NCI-H345 treated with DMSO at 0.1 percent for 48 hours (cell line): ENCODE measurements at regions not wholly inside any gene's neighbourhood (a gene's known extent, or its start where the extent isn't known, plus 50 kb on each side); places are given as distances from the start of the nearest gene placed in this dataset.
"Not testable (repeated sequence)": the region's sequence is repeated elsewhere in the genome, so short reads cannot be mapped to it uniquely, and the experiment has no call there.

Experiments used
- DNase-seq: peaks from one replicate; lab custom pipeline; 2025; ENCODE audit not compliant: unreplicated experiment; lab: John Stamatoyannopoulos, UW

- no peak for DNase-seq
Observed at GRCh38 chr16:56022818-56023217, 147.6 kb upstream of the CES5A start.

- DNase-seq, result no peak
Observed at GRCh38 chr16:56019274-56019673, 144.1 kb upstream of the CES5A start.

- no peak for DNase-seq
Observed at GRCh38 chr16:56013962-56014552, 138.9 kb upstream of the CES5A start.

GRCh38 chr16:56012482-56012811 is 137.3 kb upstream of the CES5A start:
- no peak for DNase-seq

GRCh38 chr16:56011808-56012481 is 136.8 kb upstream of the CES5A start:
- no peak for DNase-seq

- DNase-seq, result no peak
Observed at GRCh38 chr16:56005958-56006357, 130.8 kb upstream of the CES5A start.

GRCh38 chr16:55999683-56000082 is 124.5 kb upstream of the CES5A start:
- no peak for DNase-seq

- DNase-seq, result no peak
Observed at GRCh38 chr16:55993088-55993487, 117.9 kb upstream of the CES5A start.

- no peak for DNase-seq
Observed at GRCh38 chr16:55992551-55992950, 117.4 kb upstream of the CES5A start.

GRCh38 chr16:55991843-55992242 is 116.7 kb upstream of the CES5A start:
- DNase-seq, result no peak

GRCh38 chr16:55989569-55989907 is 114.4 kb upstream of the CES5A start:
- no peak for DNase-seq

GRCh38 chr16:55988850-55989568 is 113.8 kb upstream of the CES5A start:
- not testable (repeated sequence) for DNase-seq

- DNase-seq, result no peak
Observed at GRCh38 chr16:55988013-55988412, 112.8 kb upstream of the CES5A start.

GRCh38 chr16:55982597-55982996 is 107.4 kb upstream of the CES5A start:
- DNase-seq, result no peak

GRCh38 chr16:55981557-55981956 is 106.4 kb upstream of the CES5A start:
- no peak for DNase-seq

- no peak for DNase-seq
Observed at GRCh38 chr16:55976815-55977214, 101.6 kb upstream of the CES5A start.

- DNase-seq, result no peak
Observed at GRCh38 chr16:55971447-55971846, 96.3 kb upstream of the CES5A start.

GRCh38 chr16:55968221-55968620 is 93.0 kb upstream of the CES5A start:
- DNase-seq, result no peak

- DNase-seq, result no peak
Observed at GRCh38 chr16:55964923-55965475, 89.8 kb upstream of the CES5A start.

- DNase-seq, result no peak
Observed at GRCh38 chr16:55955845-55956244, 80.7 kb upstream of the CES5A start.

GRCh38 chr16:55955424-55955823 is 80.3 kb upstream of the CES5A start:
- DNase-seq, result no peak

GRCh38 chr16:55954906-55955305 is 79.7 kb upstream of the CES5A start:
- DNase-seq, result no peak
